ENCODE measurements at regions not wholly inside any gene's neighbourhood (a gene's known extent, or its start where the extent isn't known, plus 50 kb on each side); places are given as distances from the start of the nearest gene placed in this dataset.

- TF ChIP-seq ZFP30 (CRISPR knock-in tag; IDR thresholded peaks at IDR 0.05): no peak
- TF ChIP-seq ZNF70 (CRISPR knock-in tag; IDR thresholded peaks at IDR 0.05): no peak
- TF ChIP-seq ZC3H10 (CRISPR knock-in tag; IDR thresholded peaks at IDR 0.05): no peak
- no peak for TF ChIP-seq ZNF8 (CRISPR knock-in tag; IDR thresholded peaks at IDR 0.05)
- no peak for TF ChIP-seq PPARA (CRISPR knock-in tag; IDR thresholded peaks at IDR 0.05; ENCODE audit: borderline replicate concordance)
- no peak for TF ChIP-seq BACH2 (CRISPR knock-in tag; IDR thresholded peaks at IDR 0.05; ENCODE audit: borderline replicate concordance)
Measured at GRCh38 chr11:79949574-79949973, 508.7 kb upstream of the TENM4 start (continued).

GRCh38 chr11:79942646-79943045, 501.8 kb upstream of the TENM4 start:
- no peak for ATAC-seq
- TF ChIP-seq PPARA (CRISPR knock-in tag; IDR thresholded peaks at IDR 0.05; ENCODE audit: borderline replicate concordance) (no peak), ZNF8 (CRISPR knock-in tag; IDR thresholded peaks at IDR 0.05) (no peak), CREB5 (CRISPR knock-in tag; IDR thresholded peaks at IDR 0.05; ENCODE audit: low read depth) (no peak), ZNF70 (CRISPR knock-in tag; IDR thresholded peaks at IDR 0.05) (no peak), ZFP3 (CRISPR knock-in tag; IDR thresholded peaks at IDR 0.05) (no peak), SNAI2 (CRISPR knock-in tag; IDR thresholded peaks at IDR 0.05) (no peak), ISL1 (CRISPR knock-in tag; IDR thresholded peaks at IDR 0.05) (no peak), GLIS3 (CRISPR knock-in tag; IDR thresholded peaks at IDR 0.05) (no peak), BACH2 (CRISPR knock-in tag; IDR thresholded peaks at IDR 0.05; ENCODE audit: borderline replicate concordance) (no peak), CSRNP3 (CRISPR knock-in tag; IDR thresholded peaks at IDR 0.05) (no peak), TCF4 (CRISPR knock-in tag; IDR thresholded peaks at IDR 0.05; ENCODE audit: borderline replicate concordance) (no peak), ZFP30 (CRISPR knock-in tag; IDR thresholded peaks at IDR 0.05) (no peak), ZC3H10 (CRISPR knock-in tag; IDR thresholded peaks at IDR 0.05) (no peak), POU6F1 (CRISPR knock-in tag; IDR thresholded peaks at IDR 0.05; ENCODE audit: borderline replicate concordance, low read depth) (no peak), RARB (CRISPR knock-in tag; IDR thresholded peaks at IDR 0.05) (no peak), ESRRG (CRISPR knock-in tag; IDR thresholded peaks at IDR 0.05) (no peak), ZNF565 (CRISPR knock-in tag; conservative IDR thresholded peaks at IDR 0.05; ENCODE audit: low read depth) (no peak), CSDC2 (CRISPR knock-in tag; IDR thresholded peaks at IDR 0.05) (no peak), ARNTL (CRISPR knock-in tag; IDR thresholded peaks at IDR 0.05; ENCODE audit: borderline replicate concordance, low read depth) (no peak)
- TF ChIP-seq, protein P1, sequence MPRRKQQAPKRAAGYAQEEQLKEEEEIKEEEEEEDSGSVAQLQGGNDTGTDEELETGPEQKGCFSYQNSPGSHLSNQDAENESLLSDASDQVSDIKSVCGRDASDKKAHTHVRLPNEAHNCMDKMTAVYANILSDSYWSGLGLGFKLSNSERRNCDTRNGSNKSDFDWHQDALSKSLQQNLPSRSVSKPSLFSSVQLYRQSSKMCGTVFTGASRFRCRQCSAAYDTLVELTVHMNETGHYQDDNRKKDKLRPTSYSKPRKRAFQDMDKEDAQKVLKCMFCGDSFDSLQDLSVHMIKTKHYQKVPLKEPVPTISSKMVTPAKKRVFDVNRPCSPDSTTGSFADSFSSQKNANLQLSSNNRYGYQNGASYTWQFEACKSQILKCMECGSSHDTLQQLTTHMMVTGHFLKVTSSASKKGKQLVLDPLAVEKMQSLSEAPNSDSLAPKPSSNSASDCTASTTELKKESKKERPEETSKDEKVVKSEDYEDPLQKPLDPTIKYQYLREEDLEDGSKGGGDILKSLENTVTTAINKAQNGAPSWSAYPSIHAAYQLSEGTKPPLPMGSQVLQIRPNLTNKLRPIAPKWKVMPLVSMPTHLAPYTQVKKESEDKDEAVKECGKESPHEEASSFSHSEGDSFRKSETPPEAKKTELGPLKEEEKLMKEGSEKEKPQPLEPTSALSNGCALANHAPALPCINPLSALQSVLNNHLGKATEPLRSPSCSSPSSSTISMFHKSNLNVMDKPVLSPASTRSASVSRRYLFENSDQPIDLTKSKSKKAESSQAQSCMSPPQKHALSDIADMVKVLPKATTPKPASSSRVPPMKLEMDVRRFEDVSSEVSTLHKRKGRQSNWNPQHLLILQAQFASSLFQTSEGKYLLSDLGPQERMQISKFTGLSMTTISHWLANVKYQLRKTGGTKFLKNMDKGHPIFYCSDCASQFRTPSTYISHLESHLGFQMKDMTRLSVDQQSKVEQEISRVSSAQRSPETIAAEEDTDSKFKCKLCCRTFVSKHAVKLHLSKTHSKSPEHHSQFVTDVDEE (CRISPR knock-in tag; IDR thresholded peaks at IDR 0.05): no peak

GRCh38 chr11:79942090-79942489, 501.3 kb upstream of the TENM4 start:
- ATAC-seq: no peak
- TF ChIP-seq RARB (CRISPR knock-in tag; IDR thresholded peaks at IDR 0.05): no peak
- TF ChIP-seq TCF4 (CRISPR knock-in tag; IDR thresholded peaks at IDR 0.05; ENCODE audit: borderline replicate concordance): no peak
- TF ChIP-seq SNAI2 (CRISPR knock-in tag; IDR thresholded peaks at IDR 0.05): no peak
- TF ChIP-seq CSRNP3 (CRISPR knock-in tag; IDR thresholded peaks at IDR 0.05): no peak
- TF ChIP-seq BACH2 (CRISPR knock-in tag; IDR thresholded peaks at IDR 0.05; ENCODE audit: borderline replicate concordance): no peak
- TF ChIP-seq CSDC2 (CRISPR knock-in tag; IDR thresholded peaks at IDR 0.05): no peak
- TF ChIP-seq GLIS3 (CRISPR knock-in tag; IDR thresholded peaks at IDR 0.05): no peak
- TF ChIP-seq ZNF8 (CRISPR knock-in tag; IDR thresholded peaks at IDR 0.05): no peak
- no peak for TF ChIP-seq TOX (CRISPR knock-in tag; IDR thresholded peaks at IDR 0.05; ENCODE audit: borderline replicate concordance)
- TF ChIP-seq, protein P2, sequence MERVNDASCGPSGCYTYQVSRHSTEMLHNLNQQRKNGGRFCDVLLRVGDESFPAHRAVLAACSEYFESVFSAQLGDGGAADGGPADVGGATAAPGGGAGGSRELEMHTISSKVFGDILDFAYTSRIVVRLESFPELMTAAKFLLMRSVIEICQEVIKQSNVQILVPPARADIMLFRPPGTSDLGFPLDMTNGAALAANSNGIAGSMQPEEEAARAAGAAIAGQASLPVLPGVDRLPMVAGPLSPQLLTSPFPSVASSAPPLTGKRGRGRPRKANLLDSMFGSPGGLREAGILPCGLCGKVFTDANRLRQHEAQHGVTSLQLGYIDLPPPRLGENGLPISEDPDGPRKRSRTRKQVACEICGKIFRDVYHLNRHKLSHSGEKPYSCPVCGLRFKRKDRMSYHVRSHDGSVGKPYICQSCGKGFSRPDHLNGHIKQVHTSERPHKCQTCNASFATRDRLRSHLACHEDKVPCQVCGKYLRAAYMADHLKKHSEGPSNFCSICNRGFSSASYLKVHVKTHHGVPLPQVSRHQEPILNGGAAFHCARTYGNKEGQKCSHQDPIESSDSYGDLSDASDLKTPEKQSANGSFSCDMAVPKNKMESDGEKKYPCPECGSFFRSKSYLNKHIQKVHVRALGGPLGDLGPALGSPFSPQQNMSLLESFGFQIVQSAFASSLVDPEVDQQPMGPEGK (CRISPR knock-in tag; IDR thresholded peaks at IDR 0.05; ENCODE audit: borderline replicate concordance): no peak
- no peak for TF ChIP-seq ZFP30 (CRISPR knock-in tag; IDR thresholded peaks at IDR 0.05)
- TF ChIP-seq POU6F1 (CRISPR knock-in tag; IDR thresholded peaks at IDR 0.05; ENCODE audit: borderline replicate concordance, low read depth): no peak
- TF ChIP-seq ZNF70 (CRISPR knock-in tag; IDR thresholded peaks at IDR 0.05): no peak

Data from SK-N-SH treated with all-trans-retinoic acid at 6 μM for 48 hours (cell line).